IMR-90 (cell line): ENCODE measurements at regions not wholly inside any gene's neighbourhood (a gene's known extent, or its start where the extent isn't known, plus 50 kb on each side); places are given as distances from the start of the nearest gene placed in this dataset.

ENCODE experiments used
- ATAC-seq: fragments of 200-7000 bp; cut with Tn5 transposase; 2 replicates; pipeline ENCODE4 v1.9.1; 2020; ENCODE audit warnings: low read depth, mild to moderate bottlenecking, moderate library complexity
- BruUV-seq: library from RNA; stranded (reverse); fragments of 400-500 nt; replicated peaks from 2 replicates; lab custom pipeline; 2021; lab: Mats Ljungman, UMichigan
- CTCF ChIA-PET: fragments of 300-600 bp; formaldehyde crosslinking; extraction: SDS; loops from one replicate; lab custom pipeline; 2021; ENCODE audit warnings: antibody characterized with exemption; lab: Yijun Ruan, JAX
- POLR2A ChIA-PET: fragments of 300-600 bp; sonication (Branson Sonifier 250); formaldehyde crosslinking; loops from one replicate; lab custom pipeline; 2022; ENCODE audit warnings: antibody characterized with exemption; ENCODE audit not compliant: unreplicated experiment; lab: Charles Lee
- DNase-seq: peaks from one replicate; pipeline ENCODE4 v3.0.0; 2013
- H2AFZ ChIP-seq: replicated peaks from 2 replicates; pipeline ENCODE3; 2013; ENCODE audit warnings: low read length, mild to moderate bottlenecking; ENCODE audit not compliant: poor library complexity
- H2AK5ac ChIP-seq: 2 replicates; pipeline ENCODE4 v1.6.1; 2013; ENCODE audit warnings: low read depth, low read length, inconsistent platforms
- H2AK9ac ChIP-seq: replicated peaks from 2 replicates; pipeline ENCODE3; 2013; ENCODE audit warnings: mild to moderate bottlenecking, low read depth, low read length, moderate library complexity; ENCODE audit not compliant: poor library complexity
- H2BK120ac ChIP-seq: 2 replicates; pipeline ENCODE4 v1.6.1; 2013; ENCODE audit warnings: low read depth, low read length, inconsistent platforms
- H2BK15ac ChIP-seq: 3 replicates; pipeline ENCODE4 v1.6.1; 2013; ENCODE audit warnings: low read depth, low read length, inconsistent platforms
- H2BK20ac ChIP-seq: 2 replicates; pipeline ENCODE4 v1.6.1; 2013; ENCODE audit warnings: low read depth, mild to moderate bottlenecking, inconsistent platforms, low read length, moderate library complexity
- H2BK5ac ChIP-seq: 2 replicates; pipeline ENCODE4 v1.6.1; 2013; ENCODE audit warnings: mild to moderate bottlenecking, low read depth, low read length, inconsistent platforms; ENCODE audit not compliant: poor library complexity, severe bottlenecking
- H3K14ac ChIP-seq: replicated peaks from 2 replicates; pipeline ENCODE4 v1.6.1; 2013; ENCODE audit warnings: low read depth, low read length, inconsistent platforms
- H3K18ac ChIP-seq: 2 replicates; pipeline ENCODE4 v1.6.1; 2013; ENCODE audit warnings: low read depth, low read length, control low read depth
- H3K23ac ChIP-seq: 2 replicates; pipeline ENCODE4 v1.6.1; 2013; ENCODE audit warnings: low read depth, low read length, inconsistent platforms
- H3K27ac ChIP-seq: 2 replicates; pipeline ENCODE4 v1.5.1; 2013; ENCODE audit warnings: mild to moderate bottlenecking, control low read depth, low read length; ENCODE audit not compliant: insufficient read depth
- H3K27me3 ChIP-seq: 2 replicates; pipeline ENCODE4 v1.6.1; 2013; ENCODE audit warnings: low read length; ENCODE audit not compliant: control insufficient read depth, insufficient read depth
- H3K36me3 ChIP-seq: 2 replicates; pipeline ENCODE4 v1.6.1; 2013; ENCODE audit warnings: low read length, mixed read lengths; ENCODE audit not compliant: control insufficient read depth, insufficient read depth
- H3K4ac ChIP-seq: 2 replicates; pipeline ENCODE4 v1.6.1; 2013; ENCODE audit warnings: low read depth, low read length, inconsistent platforms
- H3K4me1 ChIP-seq: 2 replicates; pipeline ENCODE4 v1.6.1; 2013; ENCODE audit warnings: low read length, mixed read lengths; ENCODE audit not compliant: control insufficient read depth, insufficient read depth
- H3K4me2 ChIP-seq: 2 replicates; pipeline ENCODE4 v1.6.1; 2013; ENCODE audit warnings: low read depth, mild to moderate bottlenecking, control low read depth, low read length, moderate library complexity
- H3K4me3 ChIP-seq: 2 replicates; pipeline ENCODE4 v1.5.1; 2013; ENCODE audit warnings: low read depth, mild to moderate bottlenecking, control low read depth, low read length, moderate library complexity; ENCODE audit not compliant: insufficient read depth
- H3K56ac ChIP-seq: 2 replicates; pipeline ENCODE4 v1.6.1; 2013; ENCODE audit warnings: low read length, inconsistent platforms; ENCODE audit not compliant: insufficient read depth; ENCODE audit errors: extremely low read depth
- H3K79me1 ChIP-seq, 2 experiments: 2 replicates each; pipeline ENCODE4 v1.6.1; 2013; ENCODE audit warnings: low read length in 2 of 2, inconsistent platforms in 1 of 2, low read depth in 1 of 2
- H3K9ac ChIP-seq: 2 replicates; pipeline ENCODE4 v1.6.1; 2013; ENCODE audit warnings: low read depth, low read length, control low read depth
- H3K9me1 ChIP-seq: 2 replicates; pipeline ENCODE4 v1.6.1; 2013; ENCODE audit warnings: low read length, inconsistent platforms; ENCODE audit not compliant: insufficient read depth
- H3K9me3 ChIP-seq: 2 replicates; pipeline ENCODE4 v1.6.1; 2013; ENCODE audit warnings: low read length; ENCODE audit not compliant: control insufficient read depth, insufficient read depth
- H4K20me1 ChIP-seq: 2 replicates; pipeline ENCODE4 v1.6.1; 2013; ENCODE audit warnings: low read length, inconsistent platforms; ENCODE audit not compliant: insufficient read depth
- H4K5ac ChIP-seq: 2 replicates; pipeline ENCODE4 v1.6.1; 2013; ENCODE audit warnings: mild to moderate bottlenecking, low read depth, low read length, control low read depth
- H4K8ac ChIP-seq, 2 experiments: 2 replicates each; pipeline ENCODE4 v1.6.1; 2013; ENCODE audit warnings: low read depth in 2 of 2, low read length in 2 of 2, control low read depth in 1 of 2, inconsistent platforms in 1 of 2
- H4K91ac ChIP-seq: 2 replicates; pipeline ENCODE4 v1.6.1; 2013; ENCODE audit warnings: low read depth, low read length, inconsistent platforms; ENCODE audit not compliant: insufficient read depth
- SMC3 ChIP-seq: fragments of 150-350 bp; IDR thresholded peaks from 2 replicates; pipeline ENCODE4 v1.6.1; 2016; ENCODE audit warnings: low read depth, mild to moderate bottlenecking, antibody characterized with exemption, low read length, moderate library complexity
- WGBS, 2 experiments: methylation state at CpG; one replicate each; pipeline versions ENCODE4 v1.1.5 to v1.1.7; 2013; ENCODE audit warnings: missing lambda C conversion rate in 2 of 2; ENCODE audit not compliant: insufficient read length in 1 of 2; ENCODE audit errors: extremely low coverage in 2 of 2; 5-methylcytosine and 5-hydroxymethylcytosine counted together
- dilution Hi-C: fragments of 300-500 bp; cut with HindIII; formaldehyde crosslinking; loops from one replicate; pipeline ENCODE4 v1.14.3; 2018; ENCODE audit warnings: low sequenced_read_pairs; ENCODE audit not compliant: unreplicated experiment
- in situ Hi-C: fragments of 300-500 bp; cut with MboI; formaldehyde crosslinking; loops from 3 replicates; pipeline ENCODE4 v1.14.3; 2019; ENCODE audit warnings: low sequenced_read_pairs, inconsistent platforms, mixed read lengths
- intact Hi-C: fragments of 100-400 bp; cut with micrococcal nuclease; formaldehyde crosslinking; loops from 2 replicates; pipeline ENCODE4 v1.10.0; 2022

- in situ Hi-C loops (no loop called here), dilution Hi-C loops (no loop called here), intact Hi-C loops (no loop called here)
- WGBS, 2 experiments, result no CpG with 5 or more reads among the region's 3 CpGs
- Histone ChIP-seq H3K79me1 (no peaks in the 10 kb centered on the region), H3K4me3 (no peak overlapping the region), H2AK5ac (no peak overlapping the region), H3K14ac (no peak overlapping the region), H3K9ac (no peak overlapping the region), H3K9me3 (no peaks in the 10 kb centered on the region), H3K27me3 (no peaks in the 10 kb centered on the region), H2AK9ac (no peak overlapping the region), H3K18ac (no peak overlapping the region), H4K20me1 (no peaks in the 10 kb centered on the region), H3K27ac (no peak overlapping the region), H3K56ac (no peak overlapping the region), H2BK15ac (no peak overlapping the region), H2BK20ac (no peak overlapping the region), H3K4ac (no peak overlapping the region), H4K91ac (no peak overlapping the region), H3K4me1 (peaks cover 1% of the 10 kb centered on the region; the same call in 1 of the 2 replicates), H3K9me1 (no peaks in the 10 kb centered on the region; the same call in 1 of the 2 replicates), H2BK5ac (no peak overlapping the region), H2BK120ac (no peak overlapping the region), H4K5ac (no peak overlapping the region), H3K36me3 (no peaks in the 10 kb centered on the region), H2AFZ (no peak overlapping the region), H3K23ac (no peak overlapping the region), H4K8ac (no peak overlapping the region), H3K4me2 (no peak overlapping the region)
- POLR2A ChIA-PET, result interaction anchor here (0.5 kb wide), 1 partner anchor 1119 kb away, joined by 3 read pairs; no protein-coding TSS in a partner anchor
- TF ChIP-seq SMC3, result no peak
- ATAC-seq, result no peak
- CTCF ChIA-PET, result no interaction called here
- no TSS peak for BruUV-seq
- no peak for DNase-seq
Observed at GRCh38 chr16:72482695-72483094, 310.7 kb upstream of the PMFBP1 start.
